Endodermal cell (in vitro differentiated cells): ENCODE measurements at regions not wholly inside any gene's neighbourhood (a gene's known extent, or its start where the extent isn't known, plus 50 kb on each side); places are given as distances from the start of the nearest gene placed in this dataset.

Source experiments
- DNase-seq: peaks from one replicate; pipeline ENCODE4 v3.0.0-alpha.2; 2017
- H3K27ac ChIP-seq: 2 replicates; pipeline ENCODE4 v1.5.1; 2013; ENCODE audit warnings: mild to moderate bottlenecking, low read depth, low read length, moderate library complexity
- H3K27me3 ChIP-seq: 2 replicates; pipeline ENCODE4 v1.6.1; 2013; ENCODE audit warnings: mild to moderate bottlenecking, low read length, moderate library complexity; ENCODE audit not compliant: insufficient read depth, control insufficient read depth, poor library complexity, severe bottlenecking
- H3K36me3 ChIP-seq: 2 replicates; pipeline ENCODE4 v1.7.0; 2013; ENCODE audit warnings: mild to moderate bottlenecking, low read length, moderate library complexity; ENCODE audit not compliant: control insufficient read depth, insufficient read depth
- H3K4me1 ChIP-seq: one replicate; pipeline ENCODE4 v1.7.0; 2013; ENCODE audit warnings: low read length; ENCODE audit not compliant: control insufficient read depth, insufficient read depth
- H3K4me3 ChIP-seq: 2 replicates; pipeline ENCODE4 v1.5.1; 2013; ENCODE audit warnings: mild to moderate bottlenecking, low read length, moderate library complexity
- H3K9ac ChIP-seq: 2 replicates; pipeline ENCODE4 v1.6.1; 2013; ENCODE audit warnings: mild to moderate bottlenecking, low read length, moderate library complexity; ENCODE audit not compliant: poor library complexity, severe bottlenecking; ENCODE audit errors: extremely low read depth
- H3K9me3 ChIP-seq: 2 replicates; pipeline ENCODE4 v1.6.1; 2013; ENCODE audit warnings: mild to moderate bottlenecking, low read length, moderate library complexity; ENCODE audit not compliant: control insufficient read depth
- H3K27ac Mint-ChIP-seq: 2 replicates; pipeline ENCODE4 v1.8.0; 2020; ENCODE audit warnings: mixed read lengths
- H3K27me3 Mint-ChIP-seq: 2 replicates; pipeline ENCODE4 v1.8.0; 2021; ENCODE audit warnings: mild to moderate bottlenecking, mixed read lengths; ENCODE audit not compliant: insufficient read depth
- H3K36me3 Mint-ChIP-seq: 2 replicates; pipeline ENCODE4 v1.8.0; 2020; ENCODE audit warnings: low read depth, mixed read lengths
- H3K4me1 Mint-ChIP-seq: 2 replicates; pipeline ENCODE4 v1.8.0; 2020; ENCODE audit warnings: mixed read lengths
- H3K4me3 Mint-ChIP-seq: 2 replicates; pipeline ENCODE4 v1.8.0; 2020; ENCODE audit warnings: mild to moderate bottlenecking, moderate library complexity, mixed read lengths
- H3K9me3 Mint-ChIP-seq: 2 replicates; pipeline ENCODE4 v1.8.0; 2020; ENCODE audit warnings: mild to moderate bottlenecking, mixed read lengths
- WGBS, 2 experiments: methylation state at CpG; one replicate each; pipeline versions ENCODE4 v1.1.5 to v1.1.7; 2013; ENCODE audit warnings: missing lambda C conversion rate in 2 of 2, mixed read lengths in 1 of 2; ENCODE audit not compliant: insufficient coverage in 1 of 2, insufficient read length in 1 of 2; 5-methylcytosine and 5-hydroxymethylcytosine counted together
- TF ChIP-seq, protein P1 (sequence below): fragments of 200-600 bp; sonication (generic); conservative IDR thresholded peaks from 2 replicates; pipeline ENCODE4 v1.5.0; 2021; ENCODE audit warnings: antibody characterized with exemption, mild to moderate bottlenecking

DNA sequence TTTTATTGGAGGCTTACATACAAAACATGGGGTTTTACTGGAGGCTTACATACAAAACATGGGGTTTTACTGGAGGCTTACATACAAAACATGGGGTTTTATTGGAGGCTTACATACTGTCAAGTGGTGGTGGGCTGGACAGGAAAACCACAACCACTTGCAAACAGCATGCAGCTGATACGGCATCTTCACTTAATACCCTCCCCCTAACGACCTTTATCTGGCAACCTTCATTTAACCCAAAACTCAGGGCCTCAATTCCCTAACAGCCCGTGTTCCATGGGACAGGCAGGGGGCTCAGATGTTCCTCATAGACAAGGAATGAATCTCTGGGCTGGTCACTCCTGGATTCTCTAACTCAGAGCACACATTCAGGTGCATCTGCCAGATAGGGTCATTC lies 137.1 kb downstream of the CD47 start:
- Mint-ChIP-seq H3K27me3 (no peaks in the 10 kb centered on the region), H3K36me3 (no peaks in the 10 kb centered on the region), H3K27ac (no peak overlapping the region), H3K4me3 (no peak overlapping the region), H3K4me1 (peaks cover 15% of the 10 kb centered on the region), H3K9me3 (no peaks in the 10 kb centered on the region)
- Histone ChIP-seq H3K9ac (no peak overlapping the region), H3K27ac (no peak overlapping the region), H3K9me3 (no peaks in the 10 kb centered on the region), H3K36me3 (no peaks in the 10 kb centered on the region), H3K27me3 (no peaks in the 10 kb centered on the region), H3K4me1 (peaks cover 10% of the 10 kb centered on the region), H3K4me3 (no peak overlapping the region)
- no peak for DNase-seq
- TF ChIP-seq, protein P1, sequence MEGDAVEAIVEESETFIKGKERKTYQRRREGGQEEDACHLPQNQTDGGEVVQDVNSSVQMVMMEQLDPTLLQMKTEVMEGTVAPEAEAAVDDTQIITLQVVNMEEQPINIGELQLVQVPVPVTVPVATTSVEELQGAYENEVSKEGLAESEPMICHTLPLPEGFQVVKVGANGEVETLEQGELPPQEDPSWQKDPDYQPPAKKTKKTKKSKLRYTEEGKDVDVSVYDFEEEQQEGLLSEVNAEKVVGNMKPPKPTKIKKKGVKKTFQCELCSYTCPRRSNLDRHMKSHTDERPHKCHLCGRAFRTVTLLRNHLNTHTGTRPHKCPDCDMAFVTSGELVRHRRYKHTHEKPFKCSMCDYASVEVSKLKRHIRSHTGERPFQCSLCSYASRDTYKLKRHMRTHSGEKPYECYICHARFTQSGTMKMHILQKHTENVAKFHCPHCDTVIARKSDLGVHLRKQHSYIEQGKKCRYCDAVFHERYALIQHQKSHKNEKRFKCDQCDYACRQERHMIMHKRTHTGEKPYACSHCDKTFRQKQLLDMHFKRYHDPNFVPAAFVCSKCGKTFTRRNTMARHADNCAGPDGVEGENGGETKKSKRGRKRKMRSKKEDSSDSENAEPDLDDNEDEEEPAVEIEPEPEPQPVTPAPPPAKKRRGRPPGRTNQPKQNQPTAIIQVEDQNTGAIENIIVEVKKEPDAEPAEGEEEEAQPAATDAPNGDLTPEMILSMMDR = no peak
- WGBS, 2 experiments = 81% methylated on average over 3 of the region's 3 CpGs; no CpG with 5 or more reads in 1 of the 2 experiments

DNA sequence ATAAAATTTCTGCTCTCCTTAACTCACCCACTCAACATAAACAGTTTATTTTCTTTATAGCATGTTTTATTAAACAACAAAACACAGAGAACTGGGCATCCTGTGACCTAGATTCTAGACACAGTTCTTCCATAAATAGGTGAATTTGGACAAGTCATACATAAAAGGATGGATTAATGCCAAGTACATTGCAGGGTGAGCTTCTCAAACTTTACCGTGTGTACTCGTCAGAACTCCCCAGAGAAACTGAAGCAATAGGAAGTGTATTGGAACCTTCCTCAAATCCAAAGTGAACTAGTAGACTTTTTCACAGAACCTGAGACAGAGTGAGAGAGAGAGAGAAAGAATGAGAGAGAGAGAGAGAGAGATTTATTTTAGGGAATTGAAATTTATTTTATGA lies 139.7 kb downstream of the CD47 start:
- Histone ChIP-seq H3K9ac (no peak overlapping the region), H3K36me3 (no peaks in the 10 kb centered on the region), H3K27ac (no peak overlapping the region), H3K9me3 (no peaks in the 10 kb centered on the region), H3K27me3 (no peaks in the 10 kb centered on the region), H3K4me1 (peaks cover 3% of the 10 kb centered on the region), H3K4me3 (no peak overlapping the region)
- Mint-ChIP-seq H3K27me3 (no peaks in the 10 kb centered on the region), H3K27ac (no peak overlapping the region), H3K4me1 (no peaks in the 10 kb centered on the region), H3K9me3 (no peaks in the 10 kb centered on the region), H3K36me3 (no peaks in the 10 kb centered on the region), H3K4me3 (no peak overlapping the region)
- TF ChIP-seq, protein P1 = no peak
- WGBS, 2 experiments = 92 to 94% methylated on average over 2 of the region's 2 CpGs
- no peak for DNase-seq

DNA sequence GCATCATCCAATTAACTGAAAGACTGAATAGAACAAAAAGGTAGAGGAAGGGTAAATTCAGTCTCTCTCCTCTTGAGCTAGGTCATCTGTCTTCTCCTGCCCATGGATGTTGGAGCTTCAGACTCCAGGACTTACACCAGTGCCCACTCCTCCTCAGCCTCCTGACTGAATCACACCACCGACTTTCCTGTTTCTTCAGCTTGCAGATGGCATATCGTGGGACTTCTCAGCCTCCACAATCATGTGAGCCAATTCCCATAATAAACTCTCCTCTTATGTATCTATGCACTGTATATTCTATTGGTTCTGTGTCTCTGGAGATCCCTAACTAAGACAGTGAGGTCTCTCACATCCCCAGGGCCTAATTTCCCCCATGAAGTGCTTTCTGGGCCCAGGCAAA lies 140.4 kb downstream of the CD47 start:
- Histone ChIP-seq H3K36me3 (no peaks in the 10 kb centered on the region), H3K4me1 (peaks cover 3% of the 10 kb centered on the region), H3K9ac (no peak overlapping the region), H3K27ac (no peak overlapping the region), H3K4me3 (no peak overlapping the region), H3K27me3 (no peaks in the 10 kb centered on the region), H3K9me3 (no peaks in the 10 kb centered on the region)
- no peaks in the 10 kb centered on the region for H3K27me3 Mint-ChIP-seq
- no peaks in the 10 kb centered on the region for H3K4me1 Mint-ChIP-seq
- H3K27ac Mint-ChIP-seq = no peak overlapping the region
- no peaks in the 10 kb centered on the region for H3K9me3 Mint-ChIP-seq
- no peak for DNase-seq
- TF ChIP-seq, protein P1 = no peak
- WGBS, 2 experiments = 84 to 87% methylated on average over 2 of the region's 2 CpGs
- H3K4me3 Mint-ChIP-seq = no peak overlapping the region
- no peaks in the 10 kb centered on the region for H3K36me3 Mint-ChIP-seq
